GM23338 (cell line): ENCODE measurements at regions not wholly inside any gene's neighbourhood (a gene's known extent, or its start where the extent isn't known, plus 50 kb on each side); places are given as distances from the start of the nearest gene placed in this dataset.

Source experiments
- ATAC-seq: fragments of 200-7000 bp; cut with Tn5 transposase; 3 replicates; pipeline ENCODE4 v1.9.1; 2020
- DNase-seq: peaks from one replicate; pipeline ENCODE4 v3.0.0-alpha.2; 2015; ENCODE audit warnings: low spot score
- H2AFZ ChIP-seq: fragments of 200-600 bp; sonication (generic); 2 replicates; pipeline ENCODE4 v1.8.0; 2016; ENCODE audit warnings: antibody characterized with exemption, mild to moderate bottlenecking, moderate library complexity
- H3F3A ChIP-seq: fragments of 200-600 bp; sonication (generic); replicated peaks from 2 replicates; pipeline ENCODE4 v1.8.0; 2017; ENCODE audit warnings: antibody characterized with exemption, mixed run types, low read depth
- H3K27ac ChIP-seq: fragments of 200-600 bp; sonication (generic); 2 replicates; pipeline ENCODE4 v1.6.1; 2016; ENCODE audit warnings: low read depth
- H3K27me3 ChIP-seq: fragments of 200-600 bp; sonication (generic); 2 replicates; pipeline ENCODE4 v1.8.0; 2016; ENCODE audit warnings: mild to moderate bottlenecking, mixed run types, moderate library complexity; ENCODE audit not compliant: insufficient read depth
- H3K36me3 ChIP-seq: fragments of 200-600 bp; sonication (generic); 2 replicates; pipeline ENCODE4 v1.8.0; 2016; ENCODE audit warnings: mild to moderate bottlenecking; ENCODE audit not compliant: insufficient read depth
- H3K4me1 ChIP-seq: fragments of 200-600 bp; sonication (generic); 2 replicates; pipeline ENCODE4 v1.8.0; 2016; ENCODE audit warnings: mild to moderate bottlenecking, moderate library complexity; ENCODE audit not compliant: insufficient read depth
- H3K4me2 ChIP-seq: fragments of 200-600 bp; sonication (generic); 2 replicates; pipeline ENCODE4 v1.7.1; 2017; ENCODE audit warnings: mixed run types
- H3K4me3 ChIP-seq: fragments of 200-600 bp; sonication (generic); 2 replicates; pipeline ENCODE4 v1.6.1; 2016; ENCODE audit warnings: mixed run types
- H3K79me2 ChIP-seq: fragments of 200-600 bp; sonication (generic); replicated peaks from 2 replicates; pipeline ENCODE4 v1.8.0; 2017; ENCODE audit warnings: mild to moderate bottlenecking; ENCODE audit not compliant: insufficient read depth
- H3K9me2 ChIP-seq: fragments of 200-600 bp; sonication (generic); 2 replicates; pipeline ENCODE4 v1.8.0; 2017; ENCODE audit not compliant: insufficient read depth
- H4K20me1 ChIP-seq: fragments of 200-600 bp; sonication (generic); replicated peaks from 2 replicates; pipeline ENCODE4 v1.8.0; 2017; ENCODE audit warnings: mild to moderate bottlenecking; ENCODE audit not compliant: insufficient read depth
- H3K27ac Mint-ChIP-seq: 2 replicates; pipeline ENCODE4 v1.8.0; 2020; ENCODE audit warnings: inconsistent platforms, mild to moderate bottlenecking, moderate library complexity, mixed read lengths
- H3K27me3 Mint-ChIP-seq: 3 replicates; pipeline ENCODE4 v1.8.0; 2022; ENCODE audit warnings: low read depth, mild to moderate bottlenecking, moderate library complexity, mixed read lengths, inconsistent platforms; ENCODE audit not compliant: insufficient read depth, poor library complexity
- H3K36me3 Mint-ChIP-seq: 3 replicates; pipeline ENCODE4 v1.8.0; 2021; ENCODE audit warnings: low read depth, mild to moderate bottlenecking, inconsistent platforms, moderate library complexity, mixed read lengths
- H3K4me1 Mint-ChIP-seq: 3 replicates; pipeline ENCODE4 v1.8.0; 2020; ENCODE audit warnings: mild to moderate bottlenecking, inconsistent platforms, mixed read lengths
- H3K4me3 Mint-ChIP-seq: 3 replicates; pipeline ENCODE4 v1.8.0; 2021; ENCODE audit warnings: moderate library complexity, mild to moderate bottlenecking, inconsistent platforms, mixed read lengths
- H3K9me3 Mint-ChIP-seq: 3 replicates; pipeline ENCODE4 v1.8.0; 2020; ENCODE audit warnings: moderate library complexity, mild to moderate bottlenecking, inconsistent platforms, mixed read lengths
- CREB1 ChIP-seq: fragments of 250-450 bp; sonication (Bioruptor Pico); IDR thresholded peaks from 2 replicates; pipeline ENCODE4 v1.5.0; 2020; ENCODE audit warnings: low read depth, mild to moderate bottlenecking, moderate library complexity
- JUNB ChIP-seq: IDR thresholded peaks from one replicate; pipeline ENCODE4 v1.6.1; 2016; ENCODE audit warnings: antibody characterized with exemption; ENCODE audit not compliant: unreplicated experiment
- NANOG ChIP-seq: IDR thresholded peaks from 2 replicates; pipeline ENCODE4 v1.6.1; 2016; ENCODE audit warnings: antibody characterized with exemption, borderline replicate concordance
- POLR2AphosphoS5 ChIP-seq: IDR thresholded peaks from 2 replicates; pipeline ENCODE4 v1.6.1; 2016; ENCODE audit warnings: antibody characterized with exemption, low read depth
- REST ChIP-seq: IDR thresholded peaks from one replicate; pipeline ENCODE4 v1.6.1; 2018; ENCODE audit warnings: antibody characterized with exemption; ENCODE audit not compliant: unreplicated experiment
- STAT1 ChIP-seq: IDR thresholded peaks from one replicate; pipeline ENCODE4 v1.6.1; 2016; ENCODE audit warnings: antibody characterized with exemption; ENCODE audit not compliant: unreplicated experiment
- ZNF114 ChIP-seq: fragments of 250-450 bp; sonication (Bioruptor Pico); IDR thresholded peaks from 2 replicates; pipeline ENCODE4 v1.5.0; 2020; ENCODE audit warnings: mild to moderate bottlenecking, moderate library complexity
- ZNF462 ChIP-seq: fragments of 250-450 bp; sonication (Bioruptor Pico); IDR thresholded peaks from 2 replicates; pipeline ENCODE4 v1.5.0; 2020; ENCODE audit warnings: mild to moderate bottlenecking, moderate library complexity
- TF ChIP-seq, protein P1 (sequence below), 2 experiments: fragments of 200-600 bp in 1 of 2; sonication (generic) in 1 of 2; conservative IDR thresholded peaks; 2 replicates each; pipeline versions ENCODE4 v1.5.1 to v1.6.1; 2016 to 2017; ENCODE audit warnings: antibody characterized with exemption in 2 of 2, low read depth in 2 of 2, mild to moderate bottlenecking in 2 of 2, moderate library complexity in 1 of 2

DNA sequence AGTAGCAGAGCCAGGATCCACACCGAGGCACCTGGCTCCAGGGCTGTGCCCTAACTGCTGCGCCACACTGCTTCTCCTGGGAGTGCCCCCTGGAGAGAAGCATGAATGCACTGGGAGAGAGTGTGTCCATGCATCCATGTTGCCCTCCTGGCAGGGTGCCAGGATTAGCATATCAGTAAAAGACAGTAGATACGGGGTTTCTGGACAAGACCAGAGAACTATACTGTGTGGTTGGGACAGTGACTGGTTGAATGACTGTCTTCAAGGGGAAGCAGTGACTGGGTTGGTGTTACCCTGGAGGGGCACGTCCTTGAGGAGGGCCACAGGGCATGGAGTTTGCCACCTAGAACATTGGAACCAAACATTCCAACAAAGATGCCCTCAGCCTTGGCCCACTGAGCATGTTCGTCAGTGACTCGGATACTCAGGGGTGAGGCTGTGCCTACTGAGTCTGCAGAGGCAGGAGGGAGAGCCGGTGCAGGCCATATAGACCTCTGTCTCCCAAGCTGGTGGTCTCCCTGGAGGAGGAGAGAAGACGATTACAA is 288.8 kb downstream of the CDC5L start (continued):
- TF ChIP-seq, protein P1, sequence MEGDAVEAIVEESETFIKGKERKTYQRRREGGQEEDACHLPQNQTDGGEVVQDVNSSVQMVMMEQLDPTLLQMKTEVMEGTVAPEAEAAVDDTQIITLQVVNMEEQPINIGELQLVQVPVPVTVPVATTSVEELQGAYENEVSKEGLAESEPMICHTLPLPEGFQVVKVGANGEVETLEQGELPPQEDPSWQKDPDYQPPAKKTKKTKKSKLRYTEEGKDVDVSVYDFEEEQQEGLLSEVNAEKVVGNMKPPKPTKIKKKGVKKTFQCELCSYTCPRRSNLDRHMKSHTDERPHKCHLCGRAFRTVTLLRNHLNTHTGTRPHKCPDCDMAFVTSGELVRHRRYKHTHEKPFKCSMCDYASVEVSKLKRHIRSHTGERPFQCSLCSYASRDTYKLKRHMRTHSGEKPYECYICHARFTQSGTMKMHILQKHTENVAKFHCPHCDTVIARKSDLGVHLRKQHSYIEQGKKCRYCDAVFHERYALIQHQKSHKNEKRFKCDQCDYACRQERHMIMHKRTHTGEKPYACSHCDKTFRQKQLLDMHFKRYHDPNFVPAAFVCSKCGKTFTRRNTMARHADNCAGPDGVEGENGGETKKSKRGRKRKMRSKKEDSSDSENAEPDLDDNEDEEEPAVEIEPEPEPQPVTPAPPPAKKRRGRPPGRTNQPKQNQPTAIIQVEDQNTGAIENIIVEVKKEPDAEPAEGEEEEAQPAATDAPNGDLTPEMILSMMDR (conservative IDR thresholded peaks at IDR 0.05; ENCODE audit: low read depth in 2 of 2), result no peak
- no peak for TF ChIP-seq JUNB
- TF ChIP-seq CREB1 (CRISPR knock-in tag), result no peak
- TF ChIP-seq REST, result no peak

DNA sequence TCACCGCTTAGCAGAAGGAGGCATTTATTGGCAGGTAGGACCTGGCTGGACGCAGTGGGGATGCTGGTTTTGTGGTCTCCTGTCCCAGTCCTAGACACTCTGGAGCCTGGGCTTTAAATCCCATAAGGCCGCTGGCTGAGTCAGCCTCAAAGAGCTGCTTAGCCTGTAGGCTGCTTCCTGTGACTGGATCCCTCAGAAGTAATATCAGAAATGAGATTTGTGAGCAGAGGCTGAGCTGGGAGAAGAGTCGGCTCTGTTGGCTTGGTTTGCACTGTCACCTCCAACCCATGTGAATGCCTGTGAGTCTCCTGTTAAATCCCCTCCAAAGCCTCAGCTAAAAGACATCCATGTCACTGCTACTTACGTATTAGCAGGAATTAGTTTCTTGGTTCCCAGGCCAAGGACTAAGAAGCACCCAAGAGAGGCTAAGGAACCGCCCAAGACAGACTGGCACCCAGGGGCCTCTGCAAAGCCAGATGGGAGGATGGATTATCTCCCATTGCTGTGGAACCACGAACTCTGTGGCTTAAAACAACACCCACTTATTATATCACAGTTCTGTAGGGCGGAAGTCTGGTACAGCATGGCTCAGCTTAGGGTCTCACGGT is 289.4 kb downstream of the CDC5L start:
- Mint-ChIP-seq H3K4me1 (peaks cover 9% of the 10 kb centered on the region), H3K9me3 (no peaks in the 10 kb centered on the region), H3K36me3 (no peaks in the 10 kb centered on the region), H3K4me3 (no peak overlapping the region), H3K27ac (no peak overlapping the region), H3K27me3 (peaks cover 6% of the 10 kb centered on the region)
- H3K27me3 ChIP-seq, result no peaks in the 10 kb centered on the region
- no peaks in the 10 kb centered on the region for H3K79me2 ChIP-seq
- peaks cover 4% of the 10 kb centered on the region for H3K4me1 ChIP-seq
- H3K4me2 ChIP-seq, result no peak overlapping the region
- no peak overlapping the region for H2AFZ ChIP-seq
- H4K20me1 ChIP-seq, result no peaks in the 10 kb centered on the region
- H3K27ac ChIP-seq, result no peak overlapping the region
- H3K9me2 ChIP-seq, result peaks cover 14% of the 10 kb centered on the region
- DNase-seq (no peak), ATAC-seq (no peak)
- H3K36me3 ChIP-seq, result no peaks in the 10 kb centered on the region
- no peak overlapping the region for H3K4me3 ChIP-seq
- H3F3A ChIP-seq, result no peaks in the 10 kb centered on the region
- TF ChIP-seq, protein P1 (conservative IDR thresholded peaks at IDR 0.05; ENCODE audit: low read depth in 2 of 2), result no peak
- TF ChIP-seq NANOG (no peak), POLR2AphosphoS5 (no peak), ZNF114 (no peak), CREB1 (CRISPR knock-in tag) (no peak), ZNF462 (CRISPR knock-in tag) (no peak), STAT1 (no peak)
